UCSD-AML1 (cell line): ENCODE measurements at regions not wholly inside any gene's neighbourhood (a gene's known extent, or its start where the extent isn't known, plus 50 kb on each side); places are given as distances from the start of the nearest gene placed in this dataset.

Experiments used
- DNase-seq: peaks from one replicate; lab custom pipeline; 2025; ENCODE audit not compliant: unreplicated experiment; lab: John Stamatoyannopoulos, UW

GRCh38 chr22:44389926-44390612 lies 77.3 kb upstream of the SHISAL1 start:
- no peak for DNase-seq

GRCh38 chr22:44389181-44389580 lies 76.4 kb upstream of the SHISAL1 start:
- DNase-seq, result no peak

GRCh38 chr22:44387486-44387885 lies 74.7 kb upstream of the SHISAL1 start:
- DNase-seq, result no peak

GRCh38 chr22:44386386-44387035 lies 73.8 kb upstream of the SHISAL1 start:
- DNase-seq, result no peak

- no peak for DNase-seq
Measured at GRCh38 chr22:44385781-44386180, 73.0 kb upstream of the SHISAL1 start.

GRCh38 chr22:44385296-44385610 lies 72.5 kb upstream of the SHISAL1 start:
- DNase-seq, result no peak

- DNase-seq, result no peak
Measured at GRCh38 chr22:44384563-44385295, 72.0 kb upstream of the SHISAL1 start.

- DNase-seq, result no peak
Measured at GRCh38 chr22:44383652-44384562, 71.2 kb upstream of the SHISAL1 start.

- no peak for DNase-seq
Measured at GRCh38 chr22:44383064-44383575, 70.4 kb upstream of the SHISAL1 start.

GRCh38 chr22:44382116-44383038 lies 69.6 kb upstream of the SHISAL1 start:
- DNase-seq, result no peak

- no peak for DNase-seq
Measured at GRCh38 chr22:44381761-44382115, 69.0 kb upstream of the SHISAL1 start.

- no peak for DNase-seq
Measured at GRCh38 chr22:44380756-44381486, 68.2 kb upstream of the SHISAL1 start.

- DNase-seq, result no peak
Measured at GRCh38 chr22:44379817-44380755, 67.3 kb upstream of the SHISAL1 start.

- DNase-seq, result no peak
Measured at GRCh38 chr22:44378380-44378779, 65.6 kb upstream of the SHISAL1 start.

- no peak for DNase-seq
Measured at GRCh38 chr22:44375451-44375850, 62.7 kb upstream of the SHISAL1 start.

GRCh38 chr22:44373234-44373633 lies 60.5 kb upstream of the SHISAL1 start:
- no peak for DNase-seq

- DNase-seq, result no peak
Measured at GRCh38 chr22:44372611-44373010, 59.9 kb upstream of the SHISAL1 start.
